GM10266 (cell line): ENCODE measurements at regions not wholly inside any gene's neighbourhood (a gene's known extent, or its start where the extent isn't known, plus 50 kb on each side); places are given as distances from the start of the nearest gene placed in this dataset.

Experiments used
- DNase-seq: peaks from one replicate; pipeline ENCODE4 v3.0.0; 2012; ENCODE audit errors: extremely low spot score
- TF ChIP-seq, protein P1 (sequence below): IDR thresholded peaks from 2 replicates; pipeline ENCODE4 v1.5.1; 2012; ENCODE audit warnings: mild to moderate bottlenecking, low read depth; ENCODE audit not compliant: control insufficient read depth, insufficient read depth; ENCODE audit errors: missing control alignments

DNA sequence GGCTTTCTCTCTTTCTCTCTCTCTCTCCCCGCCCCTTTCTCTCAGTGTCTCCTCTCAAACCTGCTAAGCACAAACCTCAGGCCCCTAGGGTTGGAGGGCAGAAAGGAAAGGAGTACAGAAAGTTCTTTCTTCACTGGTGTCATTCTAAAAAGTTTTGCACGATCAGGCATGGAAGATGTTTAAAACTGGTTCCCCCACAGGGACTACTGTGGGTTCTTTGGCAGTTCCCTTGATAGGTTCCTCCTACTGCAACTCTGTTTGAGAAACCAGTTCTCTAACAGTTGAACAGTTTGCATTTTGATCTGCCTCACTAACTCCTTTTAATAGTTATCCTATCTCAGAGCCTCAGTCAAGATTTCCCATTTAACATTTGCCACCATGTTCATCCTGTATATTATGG, 82.9 kb downstream of the CDO1 start:
- DNase-seq, result no peak
- TF ChIP-seq, protein P1, sequence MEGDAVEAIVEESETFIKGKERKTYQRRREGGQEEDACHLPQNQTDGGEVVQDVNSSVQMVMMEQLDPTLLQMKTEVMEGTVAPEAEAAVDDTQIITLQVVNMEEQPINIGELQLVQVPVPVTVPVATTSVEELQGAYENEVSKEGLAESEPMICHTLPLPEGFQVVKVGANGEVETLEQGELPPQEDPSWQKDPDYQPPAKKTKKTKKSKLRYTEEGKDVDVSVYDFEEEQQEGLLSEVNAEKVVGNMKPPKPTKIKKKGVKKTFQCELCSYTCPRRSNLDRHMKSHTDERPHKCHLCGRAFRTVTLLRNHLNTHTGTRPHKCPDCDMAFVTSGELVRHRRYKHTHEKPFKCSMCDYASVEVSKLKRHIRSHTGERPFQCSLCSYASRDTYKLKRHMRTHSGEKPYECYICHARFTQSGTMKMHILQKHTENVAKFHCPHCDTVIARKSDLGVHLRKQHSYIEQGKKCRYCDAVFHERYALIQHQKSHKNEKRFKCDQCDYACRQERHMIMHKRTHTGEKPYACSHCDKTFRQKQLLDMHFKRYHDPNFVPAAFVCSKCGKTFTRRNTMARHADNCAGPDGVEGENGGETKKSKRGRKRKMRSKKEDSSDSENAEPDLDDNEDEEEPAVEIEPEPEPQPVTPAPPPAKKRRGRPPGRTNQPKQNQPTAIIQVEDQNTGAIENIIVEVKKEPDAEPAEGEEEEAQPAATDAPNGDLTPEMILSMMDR, result no peak

DNA sequence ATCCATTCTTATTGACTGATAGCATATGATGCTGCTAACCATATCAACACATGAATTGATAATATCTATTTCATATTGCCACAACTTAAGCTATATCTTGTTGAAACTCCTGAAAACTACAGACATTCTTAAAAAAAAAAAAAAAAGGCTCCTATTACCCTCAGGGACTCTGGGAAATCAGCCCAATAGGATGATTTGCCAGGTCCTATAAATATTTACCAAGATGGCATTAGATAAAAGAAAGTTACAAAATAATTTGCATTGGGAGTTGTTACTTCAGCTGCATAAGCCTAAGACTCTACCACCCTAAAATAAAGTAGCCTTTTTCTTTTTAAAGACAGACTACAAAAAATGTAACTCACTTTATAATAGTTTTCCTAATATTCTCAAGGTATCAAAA, 84.4 kb downstream of the CDO1 start:
- TF ChIP-seq, protein P1, result no peak
- no peak for DNase-seq

DNA sequence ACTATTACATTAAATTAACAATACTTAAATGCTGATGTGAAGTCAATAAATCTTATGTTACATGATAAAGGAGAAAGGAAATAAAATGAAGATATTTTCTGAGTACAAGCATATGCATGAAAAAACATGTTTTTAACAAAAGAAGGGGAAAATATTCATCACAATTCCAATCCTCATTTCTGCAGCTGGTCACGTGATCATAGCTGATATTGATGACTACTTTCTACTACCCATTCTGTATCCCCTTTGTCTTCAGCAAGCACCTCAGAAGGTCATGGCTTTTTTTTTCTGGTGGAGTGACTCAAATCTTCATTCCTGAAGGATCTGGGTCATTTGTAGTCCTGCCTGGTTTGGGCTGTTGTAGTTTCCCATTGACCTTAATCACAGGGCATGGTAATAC, 90.9 kb downstream of the CDO1 start:
- no peak for DNase-seq
- TF ChIP-seq, protein P1, result no peak

DNA sequence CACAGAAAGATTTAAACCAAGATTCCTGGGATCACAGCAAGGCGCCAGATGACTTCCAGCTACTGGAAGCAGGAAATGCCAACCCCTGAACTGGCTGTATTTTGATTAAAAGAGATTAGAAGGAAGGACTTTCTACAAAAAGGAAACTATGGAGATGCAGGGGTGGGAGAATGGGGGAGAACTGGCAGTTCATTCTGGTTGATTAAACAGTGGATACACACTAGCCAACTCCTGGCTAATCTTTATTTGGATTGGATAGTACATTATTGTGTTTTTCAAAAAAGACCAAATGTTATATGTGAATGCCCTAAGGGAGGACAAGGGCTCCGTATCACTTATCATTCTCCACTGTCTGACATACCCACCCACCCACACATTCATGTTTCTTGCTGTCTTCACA, 93.2 kb downstream of the CDO1 start:
- DNase-seq, result no peak
- TF ChIP-seq, protein P1, result no peak

DNA sequence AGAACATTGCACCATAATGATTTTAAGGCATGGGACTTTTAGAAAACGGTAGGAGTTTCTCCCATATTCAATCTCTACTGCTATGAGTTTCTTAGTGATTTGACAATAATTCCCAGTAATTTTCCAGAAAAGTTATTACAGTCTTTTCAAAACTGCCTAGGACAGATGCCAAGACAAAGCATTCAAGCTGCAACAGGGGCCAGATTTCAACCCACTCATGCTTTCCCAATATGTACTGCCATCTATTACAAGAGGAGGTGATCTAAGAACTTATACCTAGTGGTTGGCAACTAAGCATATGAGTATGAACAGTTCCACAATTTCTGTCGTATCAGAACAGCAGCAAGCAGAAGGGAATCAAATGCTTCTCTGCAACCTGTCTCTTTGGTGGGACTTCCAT, 95.1 kb upstream of the TMED7 start:
- no peak for DNase-seq
- TF ChIP-seq, protein P1, result no peak

DNA sequence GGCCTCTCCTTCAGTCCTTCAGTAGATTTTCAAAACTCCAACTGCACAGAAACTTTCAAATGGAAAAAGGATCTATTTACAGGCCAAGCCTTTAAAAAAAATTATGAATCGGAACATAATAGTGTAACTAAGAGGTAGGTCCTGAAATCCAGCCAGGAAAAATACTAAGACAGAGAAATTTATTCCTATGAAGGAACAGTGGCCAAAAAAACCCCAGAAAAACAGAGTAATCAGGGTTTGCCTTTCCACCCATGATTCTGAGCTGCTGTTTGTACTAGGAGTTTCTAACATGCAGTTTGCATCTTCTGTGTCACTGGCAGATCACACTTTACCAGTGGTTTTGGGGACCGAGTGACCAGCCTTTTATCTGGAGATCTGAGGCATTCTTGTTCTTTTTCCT, 93.1 kb upstream of the TMED7 start:
- TF ChIP-seq, protein P1, result no peak
- no peak for DNase-seq

DNA sequence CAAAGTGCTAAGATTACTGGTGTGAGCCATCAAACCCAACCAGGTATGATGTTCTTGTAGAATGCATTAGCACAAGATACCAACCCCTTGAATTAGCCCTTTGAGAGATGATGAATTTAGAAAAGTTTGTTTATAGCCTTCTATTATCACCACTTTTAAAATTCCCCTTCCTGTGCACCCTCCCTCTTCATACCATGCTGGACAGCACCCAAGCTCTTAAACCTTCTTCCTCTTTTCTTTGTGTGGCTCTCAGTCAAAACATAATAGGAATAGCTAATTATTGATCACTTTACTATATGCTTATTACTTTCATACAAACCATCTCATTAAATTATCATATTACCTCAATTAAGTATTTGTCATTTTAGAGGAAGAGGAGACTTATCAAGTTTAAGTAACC, 87.6 kb upstream of the TMED7 start:
- no peak for DNase-seq

More for the DNA sequence above, 87.6 kb upstream of the TMED7 start:
- TF ChIP-seq, protein P1, result no peak
